ENCODE measurements at regions not wholly inside any gene's neighbourhood (a gene's known extent, or its start where the extent isn't known, plus 50 kb on each side); places are given as distances from the start of the nearest gene placed in this dataset.

- no peaks in the 10 kb centered on the region for H3K9me2 ChIP-seq (ENCODE audit: insufficient read depth, low read length)
- TF ChIP-seq CTCF (IDR thresholded peaks at IDR 0.05; ENCODE audit: poor library complexity, severe bottlenecking) (no peak), RAD21 (conservative IDR thresholded peaks at IDR 0.05) (no peak), POLR2AphosphoS5 (IDR thresholded peaks at IDR 0.05) (no peak), MXI1 (conservative IDR thresholded peaks at IDR 0.05; ENCODE audit: poor library complexity, severe bottlenecking) (no peak), SMC3 (conservative IDR thresholded peaks at IDR 0.05; ENCODE audit: poor library complexity) (no peak), EP300 (conservative IDR thresholded peaks at IDR 0.05; ENCODE audit: poor library complexity, severe bottlenecking) (no peak), TAF1 (IDR thresholded peaks at IDR 0.05; ENCODE audit: low read depth) (no peak), EZH2 (IDR thresholded peaks at IDR 0.05; ENCODE audit: borderline replicate concordance, insufficient read depth, low read length, poor library complexity, severe bottlenecking) (no peak)
- TF ChIP-seq, protein P1, sequence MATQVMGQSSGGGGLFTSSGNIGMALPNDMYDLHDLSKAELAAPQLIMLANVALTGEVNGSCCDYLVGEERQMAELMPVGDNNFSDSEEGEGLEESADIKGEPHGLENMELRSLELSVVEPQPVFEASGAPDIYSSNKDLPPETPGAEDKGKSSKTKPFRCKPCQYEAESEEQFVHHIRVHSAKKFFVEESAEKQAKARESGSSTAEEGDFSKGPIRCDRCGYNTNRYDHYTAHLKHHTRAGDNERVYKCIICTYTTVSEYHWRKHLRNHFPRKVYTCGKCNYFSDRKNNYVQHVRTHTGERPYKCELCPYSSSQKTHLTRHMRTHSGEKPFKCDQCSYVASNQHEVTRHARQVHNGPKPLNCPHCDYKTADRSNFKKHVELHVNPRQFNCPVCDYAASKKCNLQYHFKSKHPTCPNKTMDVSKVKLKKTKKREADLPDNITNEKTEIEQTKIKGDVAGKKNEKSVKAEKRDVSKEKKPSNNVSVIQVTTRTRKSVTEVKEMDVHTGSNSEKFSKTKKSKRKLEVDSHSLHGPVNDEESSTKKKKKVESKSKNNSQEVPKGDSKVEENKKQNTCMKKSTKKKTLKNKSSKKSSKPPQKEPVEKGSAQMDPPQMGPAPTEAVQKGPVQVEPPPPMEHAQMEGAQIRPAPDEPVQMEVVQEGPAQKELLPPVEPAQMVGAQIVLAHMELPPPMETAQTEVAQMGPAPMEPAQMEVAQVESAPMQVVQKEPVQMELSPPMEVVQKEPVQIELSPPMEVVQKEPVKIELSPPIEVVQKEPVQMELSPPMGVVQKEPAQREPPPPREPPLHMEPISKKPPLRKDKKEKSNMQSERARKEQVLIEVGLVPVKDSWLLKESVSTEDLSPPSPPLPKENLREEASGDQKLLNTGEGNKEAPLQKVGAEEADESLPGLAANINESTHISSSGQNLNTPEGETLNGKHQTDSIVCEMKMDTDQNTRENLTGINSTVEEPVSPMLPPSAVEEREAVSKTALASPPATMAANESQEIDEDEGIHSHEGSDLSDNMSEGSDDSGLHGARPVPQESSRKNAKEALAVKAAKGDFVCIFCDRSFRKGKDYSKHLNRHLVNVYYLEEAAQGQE (IDR thresholded peaks at IDR 0.05; ENCODE audit: borderline replicate concordance): no peak
- no peaks in the 10 kb centered on the region for H3F3A ChIP-seq (ENCODE audit: insufficient read depth, low read length, poor library complexity, severe bottlenecking)
- no peaks in the 10 kb centered on the region for H4K20me1 ChIP-seq (ENCODE audit: insufficient read depth)
- H2AFZ ChIP-seq (ENCODE audit: low read depth, low read length): no peak overlapping the region
- H3K9ac ChIP-seq (ENCODE audit: low read length): no peak overlapping the region
- no peaks in the 10 kb centered on the region for H3K36me3 ChIP-seq (ENCODE audit: insufficient read depth, low read length)
- no peak overlapping the region for H3K27ac ChIP-seq (ENCODE audit: low read length)
- no peaks in the 10 kb centered on the region for H3K79me2 ChIP-seq (replicated peaks; ENCODE audit: insufficient read depth, low read length)
- H3K9me3 ChIP-seq (ENCODE audit: low read length): no peaks in the 10 kb centered on the region
- H3K4me2 ChIP-seq (ENCODE audit: low read length): no peak overlapping the region
- no peak overlapping the region for H3K4me3 ChIP-seq (ENCODE audit: low read length)
- no peaks in the 10 kb centered on the region for H3K27me3 ChIP-seq (ENCODE audit: insufficient read depth, low read depth, low read length)
Measured at GRCh38 chr13:54901316-54901715, 1872.7 kb downstream of the OLFM4 start.

DNA sequence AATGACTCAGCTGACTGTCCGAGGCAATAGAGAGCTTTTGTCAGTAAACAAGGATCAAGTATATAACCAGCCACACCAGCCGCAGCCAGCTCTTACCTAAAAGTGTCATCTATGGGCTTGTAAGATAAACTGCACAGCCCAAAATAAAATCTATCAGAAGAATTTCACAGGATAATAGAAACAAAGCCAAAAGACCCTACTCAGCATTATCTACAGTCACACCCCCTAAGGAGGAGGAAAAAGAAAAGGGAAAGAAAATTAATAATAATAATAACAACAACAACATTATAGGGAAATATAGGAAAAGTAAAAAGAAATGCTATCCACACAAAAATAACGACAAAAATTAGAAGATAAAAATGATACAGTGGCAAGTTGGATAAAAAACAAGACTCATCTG, 1883.8 kb downstream of the OLFM4 start:
- Histone ChIP-seq H3K4me3 (ENCODE audit: low read length) (no peak overlapping the region), H3K79me2 (replicated peaks; ENCODE audit: insufficient read depth, low read length) (no peaks in the 10 kb centered on the region), H3K36me3 (ENCODE audit: insufficient read depth, low read length) (no peaks in the 10 kb centered on the region), H4K20me1 (ENCODE audit: insufficient read depth) (no peaks in the 10 kb centered on the region), H3K9me3 (ENCODE audit: low read length) (peaks cover 4% of the 10 kb centered on the region), H3K4me2 (ENCODE audit: low read length) (no peak overlapping the region), H2AFZ (ENCODE audit: low read depth, low read length) (no peak overlapping the region), H3K9me2 (ENCODE audit: insufficient read depth, low read length) (no peaks in the 10 kb centered on the region), H3K27ac (ENCODE audit: low read length) (no peak overlapping the region), H3K9ac (ENCODE audit: low read length) (no peak overlapping the region), H3K27me3 (ENCODE audit: insufficient read depth, low read depth, low read length) (no peaks in the 10 kb centered on the region), H3F3A (ENCODE audit: insufficient read depth, low read length, poor library complexity, severe bottlenecking) (no peaks in the 10 kb centered on the region)
- TF ChIP-seq, protein P1 (IDR thresholded peaks at IDR 0.05; ENCODE audit: borderline replicate concordance): no peak
- TF ChIP-seq MXI1 (conservative IDR thresholded peaks at IDR 0.05; ENCODE audit: poor library complexity, severe bottlenecking): no peak
- TF ChIP-seq CTCF (IDR thresholded peaks at IDR 0.05; ENCODE audit: poor library complexity, severe bottlenecking): no peak
- TF ChIP-seq POLR2AphosphoS5 (IDR thresholded peaks at IDR 0.05): no peak
- no peak for TF ChIP-seq EP300 (conservative IDR thresholded peaks at IDR 0.05; ENCODE audit: poor library complexity, severe bottlenecking)
- no peak for TF ChIP-seq RAD21 (conservative IDR thresholded peaks at IDR 0.05)
- no peak for TF ChIP-seq TAF1 (IDR thresholded peaks at IDR 0.05; ENCODE audit: low read depth)
- TF ChIP-seq EZH2 (IDR thresholded peaks at IDR 0.05; ENCODE audit: borderline replicate concordance, insufficient read depth, low read length, poor library complexity, severe bottlenecking): no peak
- no peak for TF ChIP-seq SMC3 (conservative IDR thresholded peaks at IDR 0.05; ENCODE audit: poor library complexity)
